ELR (cell line): ENCODE measurements at regions not wholly inside any gene's neighbourhood (a gene's known extent, or its start where the extent isn't known, plus 50 kb on each side); places are given as distances from the start of the nearest gene placed in this dataset.
"Not testable (repeated sequence)": the region's sequence is repeated elsewhere in the genome, so short reads cannot be mapped to it uniquely, and the experiment has no call there.

ENCODE experiments used
- DNase-seq: peaks from one replicate; pipeline ENCODE4 v3.0.0-alpha.2; 2015; ENCODE audit warnings: low read depth

- no peak for DNase-seq
Observed at GRCh38 chr21:17146426-17146825, 366.4 kb upstream of the CXADR start.

DNA sequence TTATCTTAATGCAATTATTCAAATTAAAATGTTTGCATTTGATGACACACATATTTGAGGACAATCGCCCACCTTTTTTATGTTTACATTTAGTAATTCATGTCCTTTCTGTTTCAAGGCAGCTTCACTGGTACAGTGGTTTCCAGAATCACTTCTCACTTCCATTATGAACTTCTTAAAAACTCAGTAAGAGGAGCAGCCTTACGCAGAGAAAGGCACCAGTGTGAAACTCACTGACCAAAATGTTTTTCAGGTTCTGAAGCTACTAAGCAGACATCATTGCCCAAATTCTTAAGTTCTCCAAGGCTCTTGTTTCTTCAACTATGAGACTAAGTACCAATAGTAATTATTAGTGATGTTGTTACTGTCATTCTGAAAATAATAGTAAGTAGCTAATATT is 353.1 kb upstream of the CXADR start:
- DNase-seq: no peak

GRCh38 chr21:17185674-17186073 is 327.2 kb upstream of the CXADR start:
- DNase-seq: no peak

DNA sequence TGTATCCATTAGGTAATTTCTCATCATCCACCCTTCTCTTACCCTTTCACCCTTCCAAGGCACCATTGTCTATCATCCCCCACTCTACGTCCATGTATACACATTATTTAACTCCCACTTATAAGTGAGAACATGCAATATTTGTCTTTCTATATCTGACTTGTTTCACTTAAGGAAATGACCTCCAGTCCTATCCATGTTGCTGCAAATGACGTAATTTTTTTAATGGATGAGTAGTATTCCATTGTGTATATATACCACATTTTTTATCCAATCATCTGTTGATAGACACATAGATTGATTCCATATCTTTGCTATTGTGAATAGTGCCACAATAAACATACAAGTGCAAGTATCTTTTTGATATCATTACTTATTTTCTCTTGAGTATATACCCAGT is 322.9 kb upstream of the CXADR start:
- DNase-seq: no peak

DNA sequence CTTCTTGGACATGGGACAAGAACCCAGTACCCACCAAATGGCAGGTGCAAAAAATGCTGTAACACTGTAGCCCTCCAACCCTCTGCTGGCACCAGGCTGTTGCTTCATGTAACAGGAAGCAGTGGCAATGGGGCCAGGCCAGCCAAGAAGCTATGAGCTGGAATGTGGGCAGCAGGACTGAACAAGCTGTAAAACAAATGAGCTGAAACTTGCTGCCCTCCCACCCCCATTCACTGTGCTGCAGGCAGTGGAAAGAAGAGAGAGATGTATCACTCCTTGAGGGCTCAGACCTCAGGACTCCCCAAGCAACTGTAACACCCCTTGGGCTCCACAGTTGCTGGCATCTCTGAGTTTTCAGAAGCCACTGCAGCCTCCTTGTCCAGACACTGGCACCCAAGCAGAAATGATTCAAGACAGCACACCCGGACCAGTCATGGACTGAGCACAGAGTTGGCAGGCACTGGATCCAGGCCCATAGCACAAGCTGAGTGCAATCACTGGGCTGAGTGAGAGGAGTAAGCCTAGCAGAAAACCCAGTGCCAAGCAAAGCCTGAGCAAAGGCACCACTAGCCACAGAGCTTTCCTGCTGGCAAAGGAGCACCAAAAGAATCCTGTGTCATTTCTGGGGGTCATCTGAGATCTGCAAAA is 321.4 kb upstream of the CXADR start:
- DNase-seq: no peak

- DNase-seq: no peak
Observed at GRCh38 chr21:17195351-17195750, 317.5 kb upstream of the CXADR start.

- no peak for DNase-seq
Observed at GRCh38 chr21:17195976-17196375, 316.9 kb upstream of the CXADR start.

- no peak for DNase-seq
Observed at GRCh38 chr21:17196623-17197022, 316.2 kb upstream of the CXADR start.

- DNase-seq: no peak
Observed at GRCh38 chr21:17197996-17198395, 314.8 kb upstream of the CXADR start.

DNA sequence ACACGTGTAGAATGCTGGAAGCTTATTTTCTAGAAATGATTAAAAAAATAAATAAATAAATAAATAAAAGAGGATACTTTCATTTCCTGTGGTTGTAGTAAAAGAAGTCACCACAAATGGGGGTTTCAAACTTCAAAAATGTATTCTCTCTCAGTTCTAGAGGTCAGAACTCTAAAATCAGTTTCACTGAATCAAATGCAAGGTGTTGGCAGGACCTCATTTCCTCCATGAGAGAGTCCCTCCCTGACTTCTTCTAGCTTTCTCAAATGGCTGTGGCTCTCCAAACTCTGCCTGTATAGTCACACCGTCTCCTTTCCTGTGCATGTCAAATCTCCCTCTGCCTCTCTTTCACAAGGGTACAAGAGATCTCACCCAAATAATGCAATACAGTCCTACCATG is 312.6 kb upstream of the CXADR start:
- DNase-seq: no peak

GRCh38 chr21:17201741-17202260 is 311.0 kb upstream of the CXADR start:
- DNase-seq: no peak

- no peak for DNase-seq
Observed at GRCh38 chr21:17214801-17215200, 298.0 kb upstream of the CXADR start.

DNA sequence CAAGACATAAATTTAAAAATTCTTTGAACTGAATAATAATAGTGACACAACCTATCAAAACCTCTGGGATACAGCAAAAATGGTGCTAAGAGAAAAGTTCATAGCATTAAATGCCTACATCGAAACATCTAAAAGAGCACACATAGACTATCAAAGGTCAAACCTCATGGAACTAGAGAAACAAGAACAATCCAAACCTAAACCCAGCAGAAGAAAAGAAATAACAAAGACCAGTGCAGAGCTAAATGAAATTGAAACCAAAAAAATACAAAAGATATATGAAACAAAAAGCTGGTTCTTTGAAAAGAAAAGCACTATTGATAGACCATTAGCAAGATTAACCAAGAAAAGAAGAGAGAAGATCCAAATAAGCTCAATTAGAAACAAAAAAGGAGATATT is 293.8 kb upstream of the CXADR start:
- DNase-seq: not testable (repeated sequence)

GRCh38 chr21:17231124-17231523 is 281.7 kb upstream of the CXADR start:
- DNase-seq: no peak

GRCh38 chr21:17231771-17232170 is 281.1 kb upstream of the CXADR start:
- no peak for DNase-seq

- no peak for DNase-seq
Observed at GRCh38 chr21:17238468-17238867, 274.4 kb upstream of the CXADR start.

DNA sequence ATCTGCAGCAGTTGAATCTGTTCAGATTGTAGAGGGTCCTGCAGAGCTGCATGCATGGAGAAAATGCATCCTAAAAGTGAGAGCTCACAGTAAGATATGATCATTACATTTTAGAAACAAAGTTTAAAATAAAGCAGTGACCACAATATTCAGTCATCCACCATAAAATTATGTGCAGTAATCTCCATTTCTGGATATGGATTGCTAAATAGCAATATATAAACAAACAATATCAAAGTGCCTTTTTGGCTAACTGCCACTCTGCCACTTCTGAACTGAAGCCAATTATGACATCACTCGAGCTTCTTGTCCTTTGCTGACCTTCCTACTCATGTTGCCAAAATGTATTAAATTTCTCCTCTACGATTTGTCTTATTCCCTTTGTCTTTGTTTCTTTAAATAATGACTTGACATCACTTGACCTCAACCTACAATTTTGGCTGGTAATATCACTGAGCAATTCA is 262.0 kb upstream of the CXADR start:
- DNase-seq: no peak

DNA sequence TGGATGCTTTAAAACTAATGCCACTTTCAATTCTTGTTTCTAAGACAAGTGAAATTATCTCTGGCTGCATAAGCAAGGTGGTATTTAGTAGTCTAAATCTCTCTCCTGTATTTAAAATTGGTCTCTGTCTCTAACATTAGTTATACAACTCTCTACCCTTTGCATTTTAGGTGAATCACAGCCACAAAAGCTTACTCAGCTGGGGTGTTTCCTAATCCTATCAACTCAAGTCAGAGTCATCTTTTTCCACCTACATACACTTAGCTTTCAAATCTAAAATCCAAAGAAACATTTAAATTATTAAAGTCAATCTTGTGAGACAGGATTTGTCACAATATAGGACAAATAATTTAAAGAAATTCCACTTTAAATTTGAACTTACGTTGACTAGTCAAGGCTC is 255.1 kb upstream of the CXADR start:
- peak; percentile 4 for DNase-seq

- no peak for DNase-seq
Observed at GRCh38 chr21:17264182-17264581, 248.7 kb upstream of the CXADR start.

DNA sequence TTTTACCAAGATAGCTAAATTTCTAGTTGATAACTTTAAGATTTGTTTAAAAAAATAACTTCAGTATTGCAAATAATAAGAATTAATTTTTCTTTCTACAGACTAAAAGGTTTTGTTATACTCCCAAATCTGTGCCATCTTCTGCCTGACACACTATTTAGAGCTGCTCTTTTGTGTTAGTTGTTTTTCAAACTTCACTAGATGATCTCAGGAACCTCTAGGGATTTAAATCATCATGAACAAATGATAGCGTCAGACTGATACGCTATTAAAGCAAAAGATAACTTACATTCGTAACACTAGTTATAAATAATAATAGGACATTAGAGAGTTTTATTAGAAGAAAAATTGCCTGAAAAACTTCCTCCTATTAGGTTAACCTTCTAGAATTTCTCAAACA is 243.1 kb upstream of the CXADR start:
- DNase-seq: no peak

DNA sequence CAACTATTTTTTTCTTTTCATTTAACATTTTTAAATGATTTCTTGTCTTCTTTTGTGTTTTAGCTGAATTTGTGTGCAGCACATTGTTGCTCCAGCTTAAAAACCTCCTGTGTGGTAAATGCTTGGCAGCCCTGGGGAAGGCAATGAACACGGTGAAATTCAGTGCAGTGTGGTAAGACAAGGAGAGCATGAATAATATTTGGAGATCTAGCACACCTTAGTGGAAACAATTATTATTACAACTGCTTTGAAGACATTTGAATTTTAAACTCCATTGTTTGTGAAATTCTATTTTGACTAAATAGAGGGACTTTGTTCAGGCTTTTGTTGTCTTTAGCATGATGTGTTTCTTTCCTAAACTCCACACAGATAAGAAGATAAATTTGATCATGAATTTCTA is 242.6 kb upstream of the CXADR start:
- DNase-seq: peak; percentile 51

DNA sequence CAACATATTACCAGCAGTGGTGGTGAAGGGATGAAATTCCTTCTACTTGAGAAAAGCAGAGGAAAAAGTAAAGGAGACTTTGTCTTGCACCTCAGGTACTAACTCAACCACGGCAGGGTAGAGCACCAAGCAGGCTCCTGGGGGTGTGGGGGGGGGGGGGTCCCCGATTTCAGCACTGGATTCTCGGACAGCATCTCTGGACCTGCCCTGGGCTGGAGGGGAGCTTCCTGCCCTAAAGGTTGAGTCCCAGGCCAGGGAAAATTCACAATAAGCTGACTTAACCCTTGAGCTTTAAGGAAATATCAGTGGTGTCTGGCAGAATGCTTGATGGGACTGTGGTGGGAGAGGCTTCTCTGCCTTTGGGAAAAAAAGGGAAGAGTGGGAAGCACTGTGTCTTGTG is 233.2 kb upstream of the CXADR start:
- no peak for DNase-seq

DNA sequence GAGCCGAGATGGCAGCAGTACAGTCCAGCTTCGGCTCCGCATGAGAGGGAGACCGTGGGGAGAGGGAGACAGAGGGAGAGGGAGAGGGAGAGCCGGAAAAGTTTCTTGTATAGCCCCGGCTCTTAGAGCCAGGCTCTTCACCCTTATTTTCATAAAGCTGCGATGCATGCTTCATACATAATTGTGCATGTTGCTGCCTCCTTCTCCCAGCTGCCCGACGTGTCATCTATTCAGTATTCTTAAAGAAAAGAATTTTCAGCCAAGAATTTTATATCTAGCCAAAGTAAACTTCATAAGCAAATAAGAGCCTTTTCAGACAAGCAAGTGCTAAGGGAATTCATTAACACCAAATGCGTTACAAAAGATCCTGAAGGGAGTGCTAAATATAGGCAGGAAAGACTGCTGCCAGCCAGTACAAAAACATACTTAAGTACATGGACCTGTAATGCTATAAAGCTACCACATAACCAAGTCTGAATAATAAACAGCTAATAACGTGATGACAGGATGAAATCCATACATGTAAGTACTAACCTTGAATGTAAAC is 219.8 kb upstream of the CXADR start:
- DNase-seq: not testable (repeated sequence)

DNA sequence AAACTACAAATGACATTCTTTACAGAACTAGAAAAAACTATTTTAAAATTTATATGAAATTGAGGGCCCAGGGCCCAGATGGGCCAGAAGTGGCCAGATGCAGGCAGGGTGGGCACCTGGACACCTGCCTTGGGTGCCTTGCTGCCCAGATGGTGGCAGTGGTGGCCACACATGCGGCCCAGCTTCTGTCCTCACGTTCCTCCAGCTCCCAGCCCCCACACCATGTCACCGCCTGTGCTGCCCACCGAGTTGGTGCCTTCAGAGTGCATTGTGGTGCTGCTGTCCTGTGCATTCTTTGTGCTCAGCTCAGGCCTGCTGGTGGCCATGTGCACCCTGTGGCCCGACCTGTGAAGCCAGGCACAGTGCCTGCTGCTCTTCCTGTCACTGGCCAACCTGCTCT is 216.8 kb upstream of the CXADR start:
- no peak for DNase-seq
